A549 (cell line): ENCODE measurements at regions not wholly inside any gene's neighbourhood (a gene's known extent, or its start where the extent isn't known, plus 50 kb on each side); places are given as distances from the start of the nearest gene placed in this dataset.

Experiments used
- CBX8 ChIP-seq: fragments of 200-600 bp; sonication (generic); IDR thresholded peaks from 2 replicates; pipeline ENCODE4 v1.6.1; 2016
- CTCF ChIP-seq: fragments of >200 bp; sonication (Bioruptor Twin); formaldehyde crosslinking; IDR thresholded peaks from 3 replicates; pipeline ENCODE4 v1.5.1; 2016
- MAX ChIP-seq: IDR thresholded peaks from 2 replicates; pipeline ENCODE4 v1.6.1; 2012
- ZFP36 ChIP-seq: fragments of 450-650 bp; IDR thresholded peaks from 2 replicates; pipeline ENCODE4 v1.6.1; 2014; ENCODE audit warnings: borderline replicate concordance; ENCODE audit not compliant: partially characterized antibody

- TF ChIP-seq CBX8 (no peak), CTCF (no peak), MAX (no peak), ZFP36 (no peak)
These were observed 112.1 kb upstream of the FHL2 start for GRCh38 chr2:105510761-105511528.
